Colonic mucosa (tissue), 4 donors: ENCODE measurements at regions not wholly inside any gene's neighbourhood (a gene's known extent, or its start where the extent isn't known, plus 50 kb on each side); places are given as distances from the start of the nearest gene placed in this dataset.

Source experiments
- DNase-seq: peaks from one replicate; pipeline ENCODE4 v3.0.0-alpha.2; 2020
- H3K27ac ChIP-seq: fragments of 200-600 bp; one replicate; pipeline ENCODE4 v1.8.0; 2021
- H3K27me3 ChIP-seq: fragments of 200-600 bp; one replicate; pipeline ENCODE4 v1.8.0; 2021
- H3K36me3 ChIP-seq: fragments of 200-600 bp; one replicate; pipeline ENCODE4 v1.8.0; 2021
- H3K4me1 ChIP-seq: fragments of 200-600 bp; one replicate; pipeline ENCODE4 v1.8.0; 2021; ENCODE audit warnings: mild to moderate bottlenecking
- H3K4me3 ChIP-seq: fragments of 200-600 bp; one replicate; pipeline ENCODE4 v1.8.0; 2021
- H3K9ac ChIP-seq, 2 donors: one replicate each; pipeline ENCODE4 v1.7.0; 2013; ENCODE audit warnings: control low read depth in 2 of 2, low read depth in 2 of 2, low read length in 2 of 2
- H3K9me3 ChIP-seq: fragments of 200-600 bp; one replicate; pipeline ENCODE4 v1.8.0; 2021
- CTCF ChIP-seq: fragments of 200-600 bp; IDR thresholded peaks from one replicate; pipeline ENCODE4 v1.8.0; 2022; ENCODE audit warnings: antibody characterized with exemption, mild to moderate bottlenecking
- intact Hi-C: fragments of 100-400 bp; cut with DNase I; formaldehyde crosslinking; loops from one replicate; pipeline ENCODE4 v1.14.1; 2022
- donor health status: healthy.
- donor health status: DM: no; HTN: no; CAD: no.
- donor health status: DM: no; HTN: no; CAD: no.

- no peak for TF ChIP-seq CTCF
- H3K4me1 ChIP-seq = no peaks in the 10 kb centered on the region
- no peaks in the 10 kb centered on the region for H3K27me3 ChIP-seq
- no peaks in the 10 kb centered on the region for H3K9me3 ChIP-seq
- H3K4me3 ChIP-seq = no peak overlapping the region
- H3K36me3 ChIP-seq = no peaks in the 10 kb centered on the region
- DNase-seq = no peak
- intact Hi-C loops = no loop called here
- H3K27ac ChIP-seq = no peak overlapping the region
- H3K9ac ChIP-seq = no peak overlapping the region
Observed at GRCh38 chr5:168017313-168017712, 274.1 kb upstream of the WWC1 start.

GRCh38 chr5:168019143-168019542 is 272.3 kb upstream of the WWC1 start:
- no peak for TF ChIP-seq CTCF
- no peak overlapping the region for H3K4me3 ChIP-seq
- H3K27me3 ChIP-seq = no peaks in the 10 kb centered on the region

DNA sequence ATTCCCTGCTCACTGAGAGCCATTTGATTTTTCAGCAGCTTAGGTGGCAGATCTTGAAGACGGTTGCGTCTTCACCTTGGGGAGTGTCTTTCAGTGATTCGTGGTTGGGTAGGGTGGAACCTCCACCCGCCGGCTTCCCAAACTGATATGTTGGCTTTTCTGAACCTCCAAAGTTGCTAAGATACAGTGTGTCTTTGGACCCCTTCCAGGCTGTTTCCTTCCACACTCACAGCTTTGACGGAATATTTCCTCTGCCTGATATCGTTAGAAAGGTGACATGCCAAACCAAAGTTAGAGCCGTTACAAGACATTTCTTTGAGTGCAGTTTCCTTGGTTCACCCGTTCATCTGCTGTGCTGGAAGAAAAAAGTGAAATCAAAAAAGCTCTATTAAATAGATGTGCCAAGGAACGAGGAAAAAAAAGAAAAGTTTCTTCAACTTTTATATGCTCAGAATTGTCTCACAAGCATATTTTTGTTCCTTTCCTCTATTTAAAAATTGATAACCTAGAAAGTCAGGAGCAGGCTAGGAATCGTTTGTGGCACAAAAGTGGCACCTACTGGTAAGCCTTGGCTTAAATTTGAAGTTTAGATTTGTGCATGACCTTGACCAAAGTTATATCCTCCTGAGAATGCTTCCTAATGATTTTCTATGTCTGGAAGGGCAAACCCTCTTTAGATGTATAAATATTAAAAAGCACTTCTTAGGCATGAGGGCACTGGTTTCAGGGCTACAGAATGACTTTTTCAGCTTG is 270.7 kb upstream of the WWC1 start:
- TF ChIP-seq CTCF = no peak
- Histone ChIP-seq H3K4me1 (no peaks in the 10 kb centered on the region), H3K4me3 (no peak overlapping the region), H3K9me3 (no peaks in the 10 kb centered on the region), H3K9ac (no peak overlapping the region), H3K36me3 (no peaks in the 10 kb centered on the region), H3K27ac (no peak overlapping the region), H3K27me3 (no peaks in the 10 kb centered on the region)
- DNase-seq = no peak
- intact Hi-C loops = no loop called here

More at GRCh38 chr5:168019143-168019542, 272.3 kb upstream of the WWC1 start:
- H3K36me3 ChIP-seq = no peaks in the 10 kb centered on the region
- DNase-seq = no peak
- no peaks in the 10 kb centered on the region for H3K4me1 ChIP-seq
- H3K9me3 ChIP-seq = no peaks in the 10 kb centered on the region
- no peak overlapping the region for H3K27ac ChIP-seq
- intact Hi-C loops = no loop called here
- H3K9ac ChIP-seq = no peak overlapping the region

GRCh38 chr5:168022446-168023169 is 268.8 kb upstream of the WWC1 start:
- Histone ChIP-seq H3K36me3 (no peaks in the 10 kb centered on the region), H3K27me3 (no peaks in the 10 kb centered on the region), H3K4me3 (no peak overlapping the region), H3K27ac (no peak overlapping the region), H3K9me3 (no peaks in the 10 kb centered on the region), H3K4me1 (no peaks in the 10 kb centered on the region), H3K9ac (no peak overlapping the region)
- no peak for DNase-seq
- intact Hi-C loops = no loop called here
- no peak for TF ChIP-seq CTCF

DNA sequence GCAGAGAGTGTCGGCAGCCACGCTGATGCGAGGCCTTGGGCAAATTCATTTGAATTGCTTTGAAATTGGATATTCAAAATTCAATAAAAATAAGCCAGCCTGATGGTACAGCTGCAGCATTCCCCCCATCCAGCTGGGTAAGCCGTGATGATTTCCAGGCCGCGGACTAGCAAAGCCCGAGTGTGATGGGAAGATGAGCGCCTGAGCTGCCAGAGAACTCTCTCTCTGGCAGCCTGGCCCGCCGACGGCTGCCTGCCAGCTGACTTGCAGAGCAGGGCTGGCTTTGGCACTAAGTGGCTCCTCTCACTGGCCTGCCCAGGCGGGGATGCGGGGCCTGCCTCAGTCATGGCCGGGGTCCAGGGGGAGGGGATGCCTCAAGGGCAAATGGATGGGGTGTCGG is 268.3 kb upstream of the WWC1 start:
- intact Hi-C loops = no loop called here
- no peaks in the 10 kb centered on the region for H3K4me1 ChIP-seq
- H3K9ac ChIP-seq = no peak overlapping the region
- H3K36me3 ChIP-seq = no peaks in the 10 kb centered on the region
- no peak overlapping the region for H3K4me3 ChIP-seq
- H3K27me3 ChIP-seq = no peaks in the 10 kb centered on the region
- no peaks in the 10 kb centered on the region for H3K9me3 ChIP-seq
- no peak overlapping the region for H3K27ac ChIP-seq
- DNase-seq = no peak
- no peak for TF ChIP-seq CTCF
